ENCODE measurements at regions not wholly inside any gene's neighbourhood (a gene's known extent, or its start where the extent isn't known, plus 50 kb on each side); places are given as distances from the start of the nearest gene placed in this dataset.

DNA sequence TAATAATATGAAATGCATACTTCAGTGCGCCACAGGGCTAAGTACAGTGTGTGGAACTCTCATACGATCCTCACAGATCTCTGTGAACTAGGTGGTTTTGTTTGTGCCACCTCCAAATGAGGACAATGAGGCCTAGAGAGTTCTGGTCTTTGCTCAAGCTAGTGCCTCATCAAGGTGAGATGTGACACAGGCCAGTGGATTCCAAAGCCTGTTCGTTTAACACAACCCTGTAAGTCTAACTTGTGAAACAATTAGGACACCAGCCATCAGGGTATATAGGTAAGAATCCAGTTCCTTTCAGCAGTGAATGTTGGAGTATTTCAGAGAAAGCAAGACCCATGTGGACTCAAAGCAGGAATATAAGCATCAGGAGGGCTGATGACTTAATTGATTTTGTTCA lies 130.7 kb upstream of the GAS1 start:
- H3K9ac ChIP-seq (ENCODE audit: low read length): no peak overlapping the region
- no peaks in the 10 kb centered on the region for H3K9me2 ChIP-seq (ENCODE audit: insufficient read depth)
- H3K27me3 ChIP-seq (ENCODE audit: insufficient read depth, low read length): 0 out of 2 replicates have a peak, but pooled peaks cover 2% of the 10 kb centered on the region
- H3K36me3 ChIP-seq (ENCODE audit: control insufficient read depth in 1 of 2, insufficient read depth in 2 of 2, low read length in 2 of 2): no peaks in the 10 kb centered on the region
- no peak for TF ChIP-seq SP1 (IDR thresholded peaks at IDR 0.05; ENCODE audit: low read depth)
- TF ChIP-seq POLR2A (IDR thresholded peaks at IDR 0.05; ENCODE audit: borderline replicate concordance, extremely low read depth, insufficient read depth, insufficient read length): no peak
- TF ChIP-seq EZH2phosphoT487 (IDR thresholded peaks at IDR 0.05; ENCODE audit: borderline replicate concordance): no peak
- no peak for TF ChIP-seq SRF (IDR thresholded peaks at IDR 0.05; ENCODE audit: low read depth)
- TF ChIP-seq EZH2 (IDR thresholded peaks at IDR 0.05): no peak
- TF ChIP-seq, protein P1, sequence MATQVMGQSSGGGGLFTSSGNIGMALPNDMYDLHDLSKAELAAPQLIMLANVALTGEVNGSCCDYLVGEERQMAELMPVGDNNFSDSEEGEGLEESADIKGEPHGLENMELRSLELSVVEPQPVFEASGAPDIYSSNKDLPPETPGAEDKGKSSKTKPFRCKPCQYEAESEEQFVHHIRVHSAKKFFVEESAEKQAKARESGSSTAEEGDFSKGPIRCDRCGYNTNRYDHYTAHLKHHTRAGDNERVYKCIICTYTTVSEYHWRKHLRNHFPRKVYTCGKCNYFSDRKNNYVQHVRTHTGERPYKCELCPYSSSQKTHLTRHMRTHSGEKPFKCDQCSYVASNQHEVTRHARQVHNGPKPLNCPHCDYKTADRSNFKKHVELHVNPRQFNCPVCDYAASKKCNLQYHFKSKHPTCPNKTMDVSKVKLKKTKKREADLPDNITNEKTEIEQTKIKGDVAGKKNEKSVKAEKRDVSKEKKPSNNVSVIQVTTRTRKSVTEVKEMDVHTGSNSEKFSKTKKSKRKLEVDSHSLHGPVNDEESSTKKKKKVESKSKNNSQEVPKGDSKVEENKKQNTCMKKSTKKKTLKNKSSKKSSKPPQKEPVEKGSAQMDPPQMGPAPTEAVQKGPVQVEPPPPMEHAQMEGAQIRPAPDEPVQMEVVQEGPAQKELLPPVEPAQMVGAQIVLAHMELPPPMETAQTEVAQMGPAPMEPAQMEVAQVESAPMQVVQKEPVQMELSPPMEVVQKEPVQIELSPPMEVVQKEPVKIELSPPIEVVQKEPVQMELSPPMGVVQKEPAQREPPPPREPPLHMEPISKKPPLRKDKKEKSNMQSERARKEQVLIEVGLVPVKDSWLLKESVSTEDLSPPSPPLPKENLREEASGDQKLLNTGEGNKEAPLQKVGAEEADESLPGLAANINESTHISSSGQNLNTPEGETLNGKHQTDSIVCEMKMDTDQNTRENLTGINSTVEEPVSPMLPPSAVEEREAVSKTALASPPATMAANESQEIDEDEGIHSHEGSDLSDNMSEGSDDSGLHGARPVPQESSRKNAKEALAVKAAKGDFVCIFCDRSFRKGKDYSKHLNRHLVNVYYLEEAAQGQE (IDR thresholded peaks at IDR 0.05; ENCODE audit: low read depth): no peak
- no TSS peak for BruUV-seq (replicated peaks)
- DNase-seq (ENCODE audit: low read depth, low spot score) (no peak), ATAC-seq (no peak)
- ChIA-PET POLR2A (no interaction called here), RAD21 (ENCODE audit: low non-redundant PET in 1 of 2, low total read pairs in 2 of 2, uncharacterized antibody in 2 of 2, unreplicated experiment in 2 of 2) (no interaction called here), CTCF (no interaction called here)
- intact Hi-C loops (cut with micrococcal nuclease): loop anchor here (5.0 kb wide), 1 partner anchor 461 kb away; no protein-coding TSS in a partner anchor
- no peaks in the 10 kb centered on the region for H3K79me2 ChIP-seq (ENCODE audit: insufficient read depth, low read length)
- no peaks in the 10 kb centered on the region for H3K4me1 ChIP-seq (ENCODE audit: control insufficient read depth in 1 of 2, insufficient read depth in 2 of 2, low read length in 2 of 2)
- no peak overlapping the region for H3K4me3 ChIP-seq (replicated peaks in 1 of 2; ENCODE audit: low read depth in 1 of 2, low read length in 2 of 2)
- no peaks in the 10 kb centered on the region for H4K20me1 ChIP-seq (ENCODE audit: insufficient read depth)
- no peak overlapping the region for H3K27ac ChIP-seq (ENCODE audit: low read depth, low read length)
- no peak overlapping the region for H3K4me2 ChIP-seq (ENCODE audit: low read length)
- H2AFZ ChIP-seq (ENCODE audit: low read depth, low read length, poor library complexity, severe bottlenecking): no peak overlapping the region
- no peaks in the 10 kb centered on the region for H3K9me3 ChIP-seq (ENCODE audit: control insufficient read depth in 1 of 2, insufficient read depth in 1 of 2, low read depth in 1 of 2, low read length in 2 of 2)

Measured in HCT116 (cell line).